Smooth muscle cell (in vitro differentiated cells): ENCODE measurements at regions not wholly inside any gene's neighbourhood (a gene's known extent, or its start where the extent isn't known, plus 50 kb on each side); places are given as distances from the start of the nearest gene placed in this dataset.
A peak's percentile ranks its signal among the peaks of the same experiment; 100 is the strongest.

Experiments used
- DNase-seq: peaks from one replicate; lab custom pipeline; 2025; ENCODE audit not compliant: unreplicated experiment; lab: John Stamatoyannopoulos, UW
- H2AFZ ChIP-seq: fragments of 200-600 bp; sonication (generic); 2 replicates; pipeline ENCODE4 v1.6.0; 2016; ENCODE audit warnings: antibody characterized with exemption, low read depth, mild to moderate bottlenecking
- H3F3A ChIP-seq: fragments of 200-600 bp; sonication (generic); 2 replicates; pipeline ENCODE4 v1.6.0; 2017; ENCODE audit warnings: antibody characterized with exemption, low read depth
- H3K27ac ChIP-seq: fragments of 200-600 bp; sonication (generic); 2 replicates; pipeline ENCODE4 v1.5.1; 2016; ENCODE audit warnings: low read depth, mild to moderate bottlenecking
- H3K27me3 ChIP-seq: fragments of 200-600 bp; sonication (generic); 2 replicates; pipeline ENCODE4 v1.6.1; 2016; ENCODE audit warnings: low read depth, mild to moderate bottlenecking
- H3K36me3 ChIP-seq: fragments of 200-600 bp; sonication (generic); 2 replicates; pipeline ENCODE4 v1.5.1; 2016; ENCODE audit warnings: low read depth
- H3K4me1 ChIP-seq: fragments of 200-600 bp; sonication (generic); 2 replicates; pipeline ENCODE4 v1.5.1; 2016; ENCODE audit warnings: low read depth
- H3K4me2 ChIP-seq: fragments of 200-600 bp; sonication (generic); 2 replicates; pipeline ENCODE4 v1.6.0; 2016; ENCODE audit warnings: mild to moderate bottlenecking
- H3K4me3 ChIP-seq: fragments of 200-600 bp; sonication (generic); 2 replicates; pipeline ENCODE4 v1.5.1; 2016; ENCODE audit warnings: mild to moderate bottlenecking
- H3K79me2 ChIP-seq: fragments of 200-600 bp; sonication (generic); 2 replicates; pipeline ENCODE4 v1.6.0; 2016; ENCODE audit warnings: low read depth, mild to moderate bottlenecking
- H3K9ac ChIP-seq: fragments of 200-600 bp; sonication (generic); 2 replicates; pipeline ENCODE4 v1.6.0; 2016; ENCODE audit warnings: low read depth
- H3K9me3 ChIP-seq: fragments of 200-600 bp; sonication (generic); replicated peaks from 2 replicates; pipeline ENCODE4 v1.5.1; 2016; ENCODE audit warnings: low read depth
- H4K20me1 ChIP-seq: fragments of 200-600 bp; sonication (generic); 2 replicates; pipeline ENCODE4 v1.6.0; 2016; ENCODE audit warnings: low read depth
- WGBS: methylation state at CpG from one replicate; pipeline ENCODE4 v1.1.7; 2016; ENCODE audit warnings: low lambda C conversion rate; 5-methylcytosine and 5-hydroxymethylcytosine counted together
- TF ChIP-seq, protein P1 (sequence below): fragments of 200-600 bp; sonication (generic); IDR thresholded peaks from 2 replicates; pipeline ENCODE4 v1.5.1; 2017; ENCODE audit warnings: borderline replicate concordance, mild to moderate bottlenecking, antibody characterized with exemption; ENCODE audit not compliant: insufficient read depth, poor library complexity, severe bottlenecking

DNA sequence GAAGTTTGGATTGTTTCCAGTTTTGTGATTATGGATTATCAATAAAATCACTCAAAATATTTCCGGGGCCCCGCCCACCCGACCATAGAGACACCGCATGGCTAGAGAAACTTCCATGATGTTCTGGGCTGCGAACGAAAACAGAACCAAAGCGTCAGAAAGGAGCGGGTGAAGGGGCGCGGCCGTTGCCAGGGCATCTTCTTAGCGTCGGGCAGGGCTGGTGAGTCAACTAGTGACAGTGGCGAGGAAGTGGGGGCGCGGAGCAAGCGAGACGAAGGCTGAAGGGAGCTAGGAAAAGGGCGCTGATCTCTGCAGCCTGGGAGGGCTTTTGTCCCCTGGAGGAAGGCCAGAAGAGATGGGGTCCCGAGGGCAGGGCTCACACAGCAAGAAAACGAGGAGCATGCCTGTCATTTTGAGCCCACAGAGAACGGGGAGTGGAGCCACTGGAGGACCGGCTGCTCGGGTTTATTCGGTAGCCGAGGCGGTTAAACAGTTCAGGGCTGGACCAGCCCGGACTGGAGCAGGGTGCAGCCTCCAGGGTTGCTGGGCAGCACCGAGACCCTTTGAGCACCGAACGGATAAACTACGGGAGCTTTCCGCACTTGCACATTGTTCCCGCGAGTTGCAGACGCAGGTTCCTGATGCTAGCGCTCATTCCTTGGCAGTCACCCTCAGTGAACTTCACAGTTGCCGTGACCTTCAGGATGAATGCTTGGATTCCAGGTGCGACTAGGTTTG, 298.1 kb upstream of the TRPC5 start:
- Histone ChIP-seq H3K4me2 (no peak overlapping the region), H3K9me3 (no peaks in the 10 kb centered on the region), H3F3A (no peaks in the 10 kb centered on the region), H3K27me3 (no peaks in the 10 kb centered on the region), H3K79me2 (no peaks in the 10 kb centered on the region), H3K4me3 (no peak overlapping the region), H3K4me1 (no peaks in the 10 kb centered on the region), H3K27ac (no peak overlapping the region), H2AFZ (no peak overlapping the region), H3K9ac (no peak overlapping the region), H3K36me3 (no peaks in the 10 kb centered on the region), H4K20me1 (no peaks in the 10 kb centered on the region)
- DNase-seq = no peak
- TF ChIP-seq, protein P1, sequence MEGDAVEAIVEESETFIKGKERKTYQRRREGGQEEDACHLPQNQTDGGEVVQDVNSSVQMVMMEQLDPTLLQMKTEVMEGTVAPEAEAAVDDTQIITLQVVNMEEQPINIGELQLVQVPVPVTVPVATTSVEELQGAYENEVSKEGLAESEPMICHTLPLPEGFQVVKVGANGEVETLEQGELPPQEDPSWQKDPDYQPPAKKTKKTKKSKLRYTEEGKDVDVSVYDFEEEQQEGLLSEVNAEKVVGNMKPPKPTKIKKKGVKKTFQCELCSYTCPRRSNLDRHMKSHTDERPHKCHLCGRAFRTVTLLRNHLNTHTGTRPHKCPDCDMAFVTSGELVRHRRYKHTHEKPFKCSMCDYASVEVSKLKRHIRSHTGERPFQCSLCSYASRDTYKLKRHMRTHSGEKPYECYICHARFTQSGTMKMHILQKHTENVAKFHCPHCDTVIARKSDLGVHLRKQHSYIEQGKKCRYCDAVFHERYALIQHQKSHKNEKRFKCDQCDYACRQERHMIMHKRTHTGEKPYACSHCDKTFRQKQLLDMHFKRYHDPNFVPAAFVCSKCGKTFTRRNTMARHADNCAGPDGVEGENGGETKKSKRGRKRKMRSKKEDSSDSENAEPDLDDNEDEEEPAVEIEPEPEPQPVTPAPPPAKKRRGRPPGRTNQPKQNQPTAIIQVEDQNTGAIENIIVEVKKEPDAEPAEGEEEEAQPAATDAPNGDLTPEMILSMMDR = no peak
- WGBS = 96% methylated on average over 39 of the region's 39 CpGs

DNA sequence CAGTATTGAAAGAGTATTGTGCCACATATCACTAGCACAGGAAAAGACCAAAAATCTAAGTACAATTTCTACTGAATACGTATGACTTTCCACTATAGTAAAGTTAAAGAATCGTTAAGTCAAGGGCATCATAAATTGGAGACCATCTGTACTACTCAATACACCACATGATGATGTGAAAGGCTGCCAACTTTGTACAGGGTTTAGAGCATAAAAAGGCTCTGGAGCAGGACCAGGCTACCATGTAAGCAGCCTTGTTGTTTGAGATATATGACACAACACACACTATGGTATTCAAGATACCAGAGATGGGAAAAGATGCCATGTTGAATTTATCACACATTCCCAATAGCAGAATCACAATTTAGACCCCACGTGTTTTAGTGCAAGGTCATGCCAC, 294.9 kb upstream of the TRPC5 start:
- DNase-seq = no peak
- TF ChIP-seq, protein P1 = no peak
- Histone ChIP-seq H3K27ac (no peak overlapping the region), H3K79me2 (no peaks in the 10 kb centered on the region), H3K4me1 (no peaks in the 10 kb centered on the region), H3K36me3 (no peaks in the 10 kb centered on the region), H3F3A (no peaks in the 10 kb centered on the region), H4K20me1 (no peaks in the 10 kb centered on the region), H3K4me3 (no peak overlapping the region), H3K27me3 (no peaks in the 10 kb centered on the region), H2AFZ (no peak overlapping the region), H3K9ac (no peak overlapping the region), H3K9me3 (no peaks in the 10 kb centered on the region), H3K4me2 (no peak overlapping the region)
- WGBS = 93% methylated on average over 3 of the region's 3 CpGs

- H3K36me3 ChIP-seq = no peaks in the 10 kb centered on the region
- no peaks in the 10 kb centered on the region for H4K20me1 ChIP-seq
- no peak overlapping the region for H2AFZ ChIP-seq
- WGBS = 41% methylated on average over 3 of the region's 3 CpGs
- TF ChIP-seq, protein P1 = peak; percentile 30
- H3K79me2 ChIP-seq = no peaks in the 10 kb centered on the region
- DNase-seq = no peak
- no peak overlapping the region for H3K4me3 ChIP-seq
- peaks cover 5% of the 10 kb centered on the region for H3K27me3 ChIP-seq
- no peaks in the 10 kb centered on the region for H3K4me1 ChIP-seq
- no peaks in the 10 kb centered on the region for H3F3A ChIP-seq
- H3K27ac ChIP-seq = no peak overlapping the region
- H3K9ac ChIP-seq = no peak overlapping the region
- no peaks in the 10 kb centered on the region for H3K9me3 ChIP-seq
- no peak overlapping the region for H3K4me2 ChIP-seq
Measured at GRCh38 chrX:112368371-112368770, 285.8 kb upstream of the TRPC5 start.

- H3K4me2 ChIP-seq = no peak overlapping the region
- no peak overlapping the region for H3K4me3 ChIP-seq
- DNase-seq = no peak
- H3K27me3 ChIP-seq = peaks cover 5% of the 10 kb centered on the region
- H3K9ac ChIP-seq = no peak overlapping the region
- no peak overlapping the region for H2AFZ ChIP-seq
- TF ChIP-seq, protein P1 = no peak
- H3F3A ChIP-seq = no peaks in the 10 kb centered on the region
- no peaks in the 10 kb centered on the region for H3K4me1 ChIP-seq
- H3K36me3 ChIP-seq = no peaks in the 10 kb centered on the region
- no peak overlapping the region for H3K27ac ChIP-seq
- H3K9me3 ChIP-seq = no peaks in the 10 kb centered on the region
- no peaks in the 10 kb centered on the region for H4K20me1 ChIP-seq
- 93% methylated on average over 1 of the region's 1 CpG for WGBS
- no peaks in the 10 kb centered on the region for H3K79me2 ChIP-seq
Measured at GRCh38 chrX:112367065-112367464, 284.5 kb upstream of the TRPC5 start.
